Right renal cortex interstitium (tissue), 3 donors: ENCODE measurements at regions not wholly inside any gene's neighbourhood (a gene's known extent, or its start where the extent isn't known, plus 50 kb on each side); places are given as distances from the start of the nearest gene placed in this dataset.
"Not testable (repeated sequence)": the region's sequence is repeated elsewhere in the genome, so short reads cannot be mapped to it uniquely, and the experiment has no call there.

Experiments
- DNase-seq, 3 donors: peaks; one replicate each; pipeline ENCODE4 v3.0.0-alpha.2; 2013; ENCODE audit warnings: low read depth in 3 of 3, low spot score in 2 of 3

DNA sequence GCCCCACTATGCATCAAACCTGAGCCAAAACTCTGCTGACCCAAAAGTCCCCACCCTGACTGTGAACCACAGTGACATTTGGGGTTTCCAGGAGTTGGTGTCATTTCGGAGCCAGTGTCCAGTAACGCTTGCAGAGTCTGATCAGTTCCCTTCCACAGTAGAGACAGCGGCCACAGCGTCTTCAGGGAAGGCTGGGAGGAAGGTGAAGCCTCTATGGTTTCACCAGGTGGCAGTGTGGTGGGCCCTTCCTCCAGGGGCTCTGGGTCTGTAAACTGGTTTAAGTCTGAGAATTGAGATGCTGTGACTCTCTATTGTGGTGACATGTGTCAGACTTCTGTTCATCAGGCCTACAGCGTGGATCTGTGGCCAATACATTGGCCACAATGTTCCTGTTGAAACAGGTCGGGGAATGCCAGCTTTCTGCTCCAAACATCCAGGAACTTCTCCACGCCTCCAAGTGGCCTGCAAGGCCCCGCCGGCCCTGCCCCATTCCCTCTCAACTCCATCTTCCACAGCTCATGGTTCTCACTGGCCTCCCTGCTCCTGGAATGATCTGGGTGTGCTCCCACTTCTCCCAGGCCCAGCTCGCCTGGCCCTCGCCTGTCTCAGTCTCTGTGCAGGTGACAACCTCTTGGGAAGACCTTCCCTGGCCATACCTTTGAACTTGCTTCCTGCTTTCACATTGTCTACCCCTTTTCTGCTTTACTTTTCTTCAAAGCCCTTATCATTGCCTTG is 124.5 kb upstream of the FAM20C start:
- no peak for DNase-seq

DNA sequence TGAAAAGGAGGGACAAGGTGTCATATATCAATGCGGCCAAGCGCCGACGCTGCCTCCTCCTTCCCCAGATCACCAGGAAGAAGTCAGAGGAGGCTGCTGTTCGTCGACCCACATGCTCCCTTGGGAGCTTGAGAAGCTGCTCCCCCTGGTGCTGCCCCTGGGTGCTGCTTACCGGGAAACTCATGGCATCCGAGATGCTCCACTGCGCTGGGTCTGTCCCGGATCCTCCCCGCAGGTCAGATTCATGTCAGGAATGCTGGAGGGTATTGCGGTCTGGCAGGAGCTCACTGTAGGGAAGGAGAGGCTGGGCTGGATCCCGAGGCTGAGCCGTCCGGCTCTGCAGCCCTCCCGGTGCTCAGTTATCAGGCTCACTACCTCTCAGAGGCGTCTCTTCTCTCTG is 123.7 kb upstream of the FAM20C start:
- DNase-seq = no peak

DNA sequence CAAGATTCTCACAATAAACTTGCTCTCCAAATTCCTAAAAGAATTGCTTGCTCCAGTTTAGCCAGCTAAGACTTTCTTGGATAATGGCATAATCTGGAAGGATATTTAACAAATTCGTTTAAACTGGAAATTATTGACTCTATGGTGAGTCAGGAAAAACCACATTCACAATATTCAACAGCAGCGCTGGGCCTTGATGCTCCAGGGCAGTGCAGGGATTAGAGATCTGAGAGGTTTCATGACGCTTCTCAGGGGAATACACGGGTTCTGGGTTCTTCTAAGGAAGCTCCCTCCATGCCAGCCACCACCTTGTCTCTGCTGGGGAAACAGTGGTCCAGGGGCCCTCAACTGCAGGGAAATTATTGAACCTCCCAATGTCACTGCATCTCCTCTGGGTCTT is 123.3 kb upstream of the FAM20C start:
- DNase-seq = not testable (repeated sequence)

DNA sequence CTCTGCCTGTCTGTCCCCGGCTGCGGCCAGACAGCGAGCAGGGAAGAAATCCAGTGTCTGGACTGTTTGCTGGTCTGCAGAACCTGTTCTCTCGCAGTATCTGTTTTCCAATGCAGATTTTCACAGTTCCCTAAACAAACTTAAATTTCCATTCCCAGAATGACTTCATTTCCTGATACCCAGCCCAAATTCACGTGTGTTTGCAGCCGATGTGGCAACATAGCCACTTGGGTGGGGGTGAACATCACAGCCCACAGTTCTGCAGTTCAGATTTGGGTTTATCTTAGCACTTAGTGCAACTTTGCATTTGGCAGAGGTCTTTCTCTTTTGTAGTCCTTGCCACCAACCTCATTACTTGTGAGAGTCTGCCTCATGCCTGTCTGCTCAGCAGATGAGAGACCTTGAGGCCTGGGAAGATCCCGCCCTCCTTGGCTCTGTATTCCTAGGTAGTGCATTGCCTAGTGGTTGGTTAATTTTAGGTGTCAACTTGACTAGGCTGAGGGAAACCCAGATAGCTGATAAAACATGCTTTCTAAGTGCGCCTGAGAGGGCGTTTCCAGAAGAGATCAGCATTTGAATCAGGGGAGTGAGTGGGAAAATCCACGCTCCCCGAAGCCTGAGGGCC is 122.8 kb upstream of the FAM20C start:
- not testable (repeated sequence) for DNase-seq

DNA sequence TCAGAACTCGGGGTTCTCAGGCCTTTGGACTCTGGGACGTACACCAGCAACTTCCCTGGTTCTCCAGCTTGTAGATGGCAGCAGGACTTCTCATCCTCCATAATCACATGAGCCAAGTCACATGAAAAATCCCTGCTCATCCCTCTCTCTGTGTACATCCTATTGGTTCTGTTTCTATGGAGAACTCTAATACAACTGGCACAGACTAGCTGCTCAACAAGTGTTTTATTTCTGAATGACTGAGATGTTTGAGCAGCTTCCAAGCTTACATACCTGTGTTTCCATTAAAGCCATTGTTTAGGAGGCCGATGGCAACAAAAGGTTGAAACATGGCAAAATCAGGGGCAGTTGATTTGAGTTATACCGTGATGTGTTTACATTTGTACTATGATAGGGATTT is 122.2 kb upstream of the FAM20C start:
- DNase-seq = not testable (repeated sequence)

DNA sequence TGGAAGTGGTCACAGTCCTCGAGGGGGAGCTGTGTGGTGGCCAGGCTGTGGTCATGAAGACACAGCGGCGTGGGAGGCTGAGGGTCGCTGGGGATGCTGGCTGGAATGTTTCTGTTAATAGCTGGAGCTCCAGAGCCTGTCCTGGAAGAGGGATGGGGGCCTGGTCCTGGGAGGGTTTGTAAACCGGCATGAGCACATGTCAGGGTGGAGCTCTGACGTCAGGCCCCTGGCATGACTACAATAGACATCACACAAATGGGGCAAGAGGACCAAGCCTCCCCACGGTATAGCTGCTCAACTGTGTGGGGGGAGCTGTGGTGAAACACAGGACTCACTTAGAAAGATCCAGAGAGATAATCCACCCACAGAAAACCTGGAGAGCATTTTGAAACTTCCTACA is 121.4 kb upstream of the FAM20C start:
- not testable (repeated sequence) for DNase-seq

DNA sequence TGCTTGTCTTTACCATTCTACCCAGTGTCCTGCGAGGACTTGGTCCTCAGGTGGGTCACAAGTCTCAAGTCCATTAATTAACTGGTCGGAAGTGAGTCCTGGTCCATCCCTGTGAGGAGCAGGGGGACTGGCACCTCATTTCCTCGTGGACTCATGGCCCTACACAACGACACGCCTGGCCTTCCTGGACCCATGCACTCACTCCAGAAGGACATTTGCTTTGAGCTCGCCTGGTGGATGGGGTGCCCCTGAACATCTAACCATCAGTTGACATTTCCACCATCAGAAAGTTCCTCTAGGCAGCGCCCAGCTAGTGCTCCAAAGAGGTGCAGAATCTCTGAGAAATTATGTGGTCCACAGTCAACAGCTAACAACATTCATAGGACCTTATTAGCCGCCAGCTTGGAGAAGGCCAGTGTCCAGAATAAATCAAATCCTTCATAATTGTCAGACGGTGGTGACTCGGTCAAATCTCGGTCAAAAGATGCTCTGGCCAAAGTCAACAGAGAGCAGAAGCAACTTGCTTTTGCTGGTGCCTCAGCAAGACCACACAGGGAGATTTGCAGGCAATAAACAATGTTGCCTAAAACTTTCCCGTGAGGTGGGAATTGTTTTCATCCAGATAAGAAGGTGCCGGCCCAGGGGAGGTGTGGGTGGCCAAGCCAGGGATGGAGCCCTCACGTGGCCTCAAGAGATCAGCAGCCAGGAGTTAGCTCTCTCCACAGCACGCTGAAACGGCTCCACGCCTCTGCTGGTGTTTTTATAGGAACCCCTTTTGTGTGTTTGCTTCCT is 119.9 kb upstream of the FAM20C start:
- DNase-seq = not testable (repeated sequence)

DNA sequence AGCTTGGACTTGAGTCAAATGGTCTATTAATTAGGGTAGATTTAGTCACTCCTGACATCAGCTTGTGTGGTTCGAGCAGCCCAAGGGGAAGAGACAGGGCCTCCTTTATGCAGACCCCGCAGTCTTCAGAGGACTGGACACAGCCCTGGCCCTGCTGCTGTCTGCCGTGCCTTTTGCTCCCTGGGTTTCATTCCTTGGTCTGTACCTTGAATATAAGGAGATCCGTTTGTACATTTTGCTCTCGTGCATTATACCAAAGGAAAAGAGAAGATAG is 119.4 kb upstream of the FAM20C start:
- not testable (repeated sequence) for DNase-seq

DNA sequence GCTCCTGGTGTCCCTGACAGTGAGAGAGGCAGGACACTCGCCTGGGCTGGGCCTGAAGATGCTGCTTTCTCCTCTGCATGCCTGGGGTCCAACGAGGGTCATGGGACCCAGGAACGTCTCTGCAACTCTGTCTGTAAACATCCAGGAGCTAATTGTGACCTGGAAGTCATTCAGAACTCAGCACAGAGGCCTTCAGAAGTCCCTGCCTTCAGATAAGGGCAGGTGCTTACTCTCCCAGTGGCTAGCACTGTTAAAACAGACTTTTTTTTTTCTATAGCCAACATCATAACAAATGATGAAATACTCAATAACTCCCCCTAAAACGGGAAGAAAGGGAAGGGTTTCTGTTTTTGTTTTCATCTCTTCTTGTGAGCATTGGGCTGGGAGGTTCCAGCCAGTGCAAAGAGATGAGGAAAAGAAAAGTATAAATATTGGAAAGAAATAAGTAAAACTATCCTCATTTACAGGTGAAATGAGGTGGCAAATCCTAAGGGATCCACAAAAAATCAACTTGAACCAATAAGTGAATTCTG is 118.3 kb upstream of the FAM20C start:
- DNase-seq = not testable (repeated sequence)

DNA sequence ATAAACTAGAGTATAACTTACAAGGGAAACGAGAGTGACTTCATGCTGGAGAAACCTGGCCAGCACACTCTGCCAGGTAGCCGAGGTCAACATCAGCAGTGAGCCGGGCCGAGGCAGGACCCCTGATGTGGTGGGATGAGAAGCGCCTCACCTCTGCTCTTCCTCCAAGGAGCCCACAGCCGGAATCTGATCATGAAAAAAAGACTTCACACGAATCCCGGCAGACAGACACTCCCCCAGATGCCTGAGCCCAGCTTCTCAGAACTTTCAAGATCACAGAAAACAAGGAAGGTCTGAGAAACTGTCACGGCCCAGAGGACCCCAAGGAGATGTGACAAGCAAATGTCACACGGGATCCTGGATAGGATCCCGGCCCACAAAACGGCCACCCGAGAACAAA is 116.9 kb upstream of the FAM20C start:
- DNase-seq = not testable (repeated sequence)

DNA sequence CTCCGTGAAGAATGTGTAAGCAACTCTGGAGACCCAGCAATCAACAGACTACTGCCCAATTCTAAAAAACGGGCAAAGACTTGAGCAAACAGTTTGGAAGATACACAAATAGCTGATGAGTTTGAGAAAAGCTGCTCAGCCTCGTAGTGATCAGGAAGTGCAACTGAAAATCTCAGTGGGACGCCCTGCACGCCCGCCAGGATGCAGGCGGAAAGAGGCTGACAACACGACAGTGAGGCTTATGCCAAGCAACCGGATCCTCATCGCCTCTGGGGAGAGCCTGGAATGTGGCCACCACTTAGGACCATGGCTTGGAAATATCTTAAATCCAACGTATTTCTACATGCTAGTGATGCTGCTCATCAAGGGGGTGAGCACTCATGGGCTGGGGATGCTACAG is 116.2 kb upstream of the FAM20C start:
- DNase-seq = not testable (repeated sequence)

DNA sequence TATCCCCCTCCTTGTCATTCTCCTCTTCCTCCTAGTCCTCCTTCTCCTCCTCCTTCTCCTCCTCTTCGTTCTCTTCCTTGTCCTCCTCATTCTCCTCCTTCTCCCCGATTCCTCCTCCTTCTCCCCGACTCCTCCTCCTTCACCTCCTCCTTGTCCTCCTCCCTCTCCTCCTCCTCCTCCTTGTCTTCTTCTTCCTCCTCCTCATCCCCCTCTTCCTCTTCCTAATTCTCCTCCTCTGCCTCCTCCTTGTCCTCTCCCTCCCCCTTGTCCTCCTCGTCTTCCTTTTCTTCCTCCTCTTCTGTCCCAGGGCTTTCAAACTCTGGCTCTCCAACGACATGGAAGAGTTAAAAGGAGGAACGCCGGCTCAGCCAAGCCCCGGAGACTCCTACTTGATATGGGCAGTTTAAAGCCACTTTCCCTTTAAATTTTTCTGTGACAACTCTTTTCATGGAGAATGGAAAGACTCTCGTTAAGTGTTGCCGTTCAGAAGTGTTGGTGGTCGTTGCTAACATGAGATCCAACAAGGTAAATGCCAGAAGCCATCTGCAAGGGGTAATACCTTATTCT is 115.5 kb upstream of the FAM20C start:
- DNase-seq = not testable (repeated sequence)

DNA sequence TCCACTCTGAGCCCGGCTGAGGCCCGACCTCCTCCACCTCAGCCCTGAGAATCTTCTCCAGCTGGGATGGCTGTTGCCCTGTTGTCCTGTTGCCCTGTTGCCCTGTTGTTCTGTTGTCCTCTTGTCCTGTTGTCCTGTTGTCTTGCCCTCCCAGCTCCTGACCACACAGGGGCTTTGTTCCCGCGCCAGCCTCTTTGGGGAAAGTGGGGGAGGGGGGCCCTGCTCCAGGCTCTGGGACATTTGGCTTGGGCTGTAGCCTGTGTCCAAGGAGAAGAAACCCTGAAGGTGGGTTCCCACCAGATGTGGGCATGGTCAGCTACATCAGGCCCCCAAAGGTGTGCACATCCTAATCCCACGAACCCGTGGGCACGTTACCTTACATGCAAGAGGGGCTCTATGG is 113.5 kb upstream of the FAM20C start:
- not testable (repeated sequence) for DNase-seq

DNA sequence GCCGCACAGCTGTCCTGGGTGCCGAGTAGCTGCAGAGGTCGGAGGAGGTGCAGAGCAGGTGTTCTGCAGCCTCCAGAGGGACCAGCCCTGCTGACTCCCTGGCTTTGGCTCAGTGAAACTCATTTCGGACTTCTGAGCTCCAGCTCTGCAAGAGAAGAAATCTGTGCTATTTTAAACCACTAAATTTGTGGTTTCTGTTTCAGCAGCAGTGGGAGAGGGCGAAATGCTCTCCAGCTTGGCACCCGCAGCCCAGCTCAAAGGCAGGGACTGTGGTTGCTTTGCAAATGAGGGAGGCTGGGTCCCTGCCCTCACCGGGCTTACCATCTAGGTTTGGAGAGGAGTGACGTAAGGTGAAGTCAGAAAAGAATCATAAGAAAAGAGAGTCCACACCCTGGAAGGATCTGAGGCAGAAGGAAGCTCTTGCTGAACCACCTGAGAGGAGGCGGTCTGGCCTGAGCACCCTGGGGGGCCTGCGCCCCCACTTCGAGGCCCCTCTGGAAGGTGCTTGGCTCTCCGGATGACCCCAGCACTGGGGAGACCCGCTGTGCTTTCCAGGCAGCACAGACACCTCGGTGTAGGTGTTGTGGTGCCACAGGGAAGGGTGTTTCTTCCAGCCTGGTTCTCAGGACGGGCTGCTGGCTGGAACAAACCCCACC is 112.8 kb upstream of the FAM20C start:
- not testable (repeated sequence) for DNase-seq

DNA sequence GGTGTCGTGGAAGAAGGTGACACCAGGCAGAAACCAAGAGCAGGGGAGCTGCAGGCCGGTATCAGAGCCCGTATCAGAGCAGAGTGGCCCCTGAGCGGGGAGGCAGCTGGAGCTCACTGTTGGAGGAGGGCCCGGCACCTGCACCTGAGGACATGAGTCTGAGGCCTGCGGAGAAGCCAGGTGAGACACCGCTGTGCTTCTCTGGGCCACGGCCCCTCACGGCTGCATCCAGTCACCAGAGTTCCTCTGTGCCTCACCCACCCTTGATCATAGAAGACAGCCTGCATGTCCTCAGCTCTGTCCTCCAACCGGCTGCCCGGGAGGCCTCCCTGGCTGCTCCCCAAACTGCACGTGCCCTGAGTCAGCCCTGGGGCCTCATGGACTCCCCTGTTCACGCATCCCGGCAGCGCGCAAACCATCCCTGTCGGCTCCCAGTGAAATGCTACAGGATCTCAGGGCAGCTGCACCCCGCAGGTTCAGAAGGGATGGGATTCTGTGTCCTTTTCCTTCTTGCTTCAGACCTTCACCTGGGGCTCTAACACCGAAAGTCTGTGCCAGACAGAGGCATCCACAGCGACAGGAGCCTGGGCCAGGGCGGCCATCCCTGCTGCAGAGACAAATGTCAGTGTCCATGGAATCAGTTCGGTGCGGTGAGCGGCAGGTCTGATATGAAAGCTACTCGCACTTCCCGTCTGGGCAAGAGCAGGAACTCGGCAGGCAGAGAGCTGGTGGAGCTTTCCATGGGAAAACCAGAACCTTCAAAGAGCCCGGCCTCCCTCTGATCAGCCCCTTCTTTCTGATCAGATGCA is 111.9 kb upstream of the FAM20C start:
- DNase-seq = no peak

DNA sequence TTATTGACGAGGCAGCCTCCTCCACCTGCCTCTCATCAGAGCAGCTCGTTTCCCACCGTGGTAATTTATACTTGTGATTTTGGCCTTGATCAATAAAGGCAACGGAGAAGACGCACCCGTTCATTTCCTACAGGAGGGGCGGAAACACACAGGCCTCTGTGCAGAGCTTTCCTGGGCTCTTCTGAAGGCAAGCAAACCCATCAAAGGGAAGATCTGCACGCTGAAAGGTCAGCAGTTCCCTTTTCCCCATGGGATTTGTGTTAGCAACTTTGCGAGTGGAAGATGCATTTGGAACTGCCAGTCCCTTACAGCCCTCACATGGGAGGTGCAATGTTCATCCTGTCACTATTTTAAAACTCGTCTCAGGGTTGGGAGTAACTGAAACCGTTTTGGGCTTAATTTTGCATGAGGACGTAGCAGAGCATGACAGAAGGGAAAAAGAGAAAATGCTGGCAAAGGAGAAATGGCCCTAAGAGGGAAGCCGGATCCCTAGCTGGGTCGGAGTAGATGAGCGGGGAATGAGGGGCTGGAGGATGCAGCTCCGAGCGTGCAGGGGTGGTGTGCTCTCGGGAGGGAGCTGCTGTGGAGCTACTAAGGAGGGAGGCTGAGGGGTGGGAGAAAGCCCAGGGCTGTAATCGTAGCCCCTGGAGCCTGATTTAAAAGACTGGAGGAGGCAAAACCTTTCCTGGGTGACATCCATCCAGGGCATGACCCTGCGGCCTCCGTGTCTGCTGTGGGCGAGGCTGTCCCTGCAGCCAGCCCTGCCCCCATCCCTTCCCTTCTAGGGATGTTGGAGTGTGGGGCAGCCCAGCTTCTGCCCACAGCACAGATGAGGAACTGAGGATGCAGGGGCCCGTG is 111.1 kb upstream of the FAM20C start:
- no peak for DNase-seq

DNA sequence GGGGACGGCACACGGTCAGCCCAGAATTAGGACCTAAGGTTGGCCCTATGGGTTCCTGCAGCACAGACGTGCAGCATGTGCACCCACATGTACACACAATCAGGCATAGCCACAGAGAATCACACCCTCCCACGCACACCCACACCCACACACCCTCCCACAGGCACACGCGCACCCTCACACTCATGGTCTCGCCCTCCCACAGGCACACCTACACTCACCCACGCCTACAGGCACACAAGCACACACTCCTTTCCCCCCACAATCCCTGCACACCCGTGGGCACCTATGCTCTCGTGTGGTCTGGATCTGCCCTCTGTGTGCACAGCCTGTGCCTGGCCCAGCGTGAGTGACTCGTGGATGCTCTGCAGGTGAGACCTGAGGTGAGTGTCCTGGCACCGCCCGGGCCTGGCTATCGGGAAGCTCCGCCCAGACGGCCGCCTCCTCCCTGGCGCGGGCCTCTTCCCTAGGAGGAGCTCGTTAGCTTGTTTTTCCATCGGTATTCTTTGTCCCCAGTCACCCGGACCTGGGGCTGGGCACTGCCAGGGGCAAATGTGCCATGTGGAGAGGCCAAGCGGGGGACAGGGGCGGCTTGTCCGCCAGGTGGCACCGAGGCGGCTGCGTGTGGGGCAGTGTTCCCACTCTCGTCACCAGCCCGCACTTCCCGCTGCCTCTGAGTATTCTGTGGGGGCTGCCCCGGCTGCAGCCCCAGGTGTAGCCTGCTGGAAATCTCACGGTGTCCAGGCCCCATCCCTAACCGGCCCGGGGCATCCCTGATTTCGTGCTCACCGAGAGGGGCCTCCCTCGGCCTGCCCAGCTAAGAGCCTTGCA is 110.2 kb upstream of the FAM20C start:
- DNase-seq = no peak

DNA sequence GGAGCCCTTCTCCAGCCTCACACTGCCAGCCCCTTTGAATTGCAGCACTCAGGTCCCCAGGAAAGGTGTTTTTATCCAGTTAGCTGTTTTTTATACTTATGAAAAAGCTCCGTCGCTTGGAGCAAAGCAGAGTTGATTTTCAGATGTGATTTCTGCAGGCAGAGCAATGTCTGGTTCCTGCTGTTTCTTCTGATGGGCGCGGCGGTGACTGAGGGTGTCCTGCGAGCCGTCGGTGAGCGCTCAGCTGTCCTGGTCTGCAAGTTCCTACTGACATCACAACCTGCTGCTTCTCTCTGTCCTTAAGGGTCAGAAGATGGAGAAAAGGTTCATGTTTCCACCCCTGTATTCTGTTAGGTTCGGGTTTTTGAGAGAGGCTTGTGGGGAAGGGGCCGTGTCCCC is 109.6 kb upstream of the FAM20C start:
- no peak for DNase-seq
